Adrenal gland (tissue), 5 donors: ENCODE measurements at regions not wholly inside any gene's neighbourhood (a gene's known extent, or its start where the extent isn't known, plus 50 kb on each side); places are given as distances from the start of the nearest gene placed in this dataset.

Source experiments
- POLR2A ChIP-seq, 2 donors: fragments of 450-650 bp; IDR thresholded peaks; one replicate each; pipeline ENCODE4 v1.6.1; 2017; ENCODE audit warnings: antibody characterized with exemption in 2 of 2, mild to moderate bottlenecking in 2 of 2, moderate library complexity in 1 of 2
- TF ChIP-seq, protein P1 (sequence below), 6 experiments: fragments of 450-650 bp in 4 of 6; fragments of 200-600 bp in 2 of 6; sonication (generic) in 1 of 6; IDR thresholded peaks; 1 replicate in 5 of 6; 2 replicates in 1 of 6; pipeline versions ENCODE4 v1.5.1 to v1.8.0; 2016 to 2021; ENCODE audit warnings: antibody characterized with exemption in 6 of 6, mild to moderate bottlenecking in 2 of 6, moderate library complexity in 1 of 6
- donor health status: DM: no; HTN: no; CAD: no.

DNA sequence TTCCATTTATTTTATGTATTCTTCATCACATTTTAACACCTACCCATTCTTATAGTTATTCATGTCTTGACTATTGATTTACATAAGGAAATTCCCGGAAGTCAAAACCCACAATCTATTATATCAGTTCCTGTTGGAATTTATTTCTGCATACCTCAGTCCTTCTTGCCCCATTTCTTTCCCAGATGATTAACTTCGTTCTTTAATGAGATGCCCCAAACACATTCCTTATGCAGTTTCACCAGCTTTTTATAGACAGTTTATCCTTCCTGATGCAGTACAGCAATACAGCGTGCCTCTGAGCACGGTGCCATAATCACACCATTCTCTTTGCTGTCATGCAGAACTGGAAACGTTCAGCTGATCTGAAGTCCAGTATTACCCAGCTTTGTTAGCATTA is 175.8 kb upstream of the NANOGP8 start:
- TF ChIP-seq, protein P1, sequence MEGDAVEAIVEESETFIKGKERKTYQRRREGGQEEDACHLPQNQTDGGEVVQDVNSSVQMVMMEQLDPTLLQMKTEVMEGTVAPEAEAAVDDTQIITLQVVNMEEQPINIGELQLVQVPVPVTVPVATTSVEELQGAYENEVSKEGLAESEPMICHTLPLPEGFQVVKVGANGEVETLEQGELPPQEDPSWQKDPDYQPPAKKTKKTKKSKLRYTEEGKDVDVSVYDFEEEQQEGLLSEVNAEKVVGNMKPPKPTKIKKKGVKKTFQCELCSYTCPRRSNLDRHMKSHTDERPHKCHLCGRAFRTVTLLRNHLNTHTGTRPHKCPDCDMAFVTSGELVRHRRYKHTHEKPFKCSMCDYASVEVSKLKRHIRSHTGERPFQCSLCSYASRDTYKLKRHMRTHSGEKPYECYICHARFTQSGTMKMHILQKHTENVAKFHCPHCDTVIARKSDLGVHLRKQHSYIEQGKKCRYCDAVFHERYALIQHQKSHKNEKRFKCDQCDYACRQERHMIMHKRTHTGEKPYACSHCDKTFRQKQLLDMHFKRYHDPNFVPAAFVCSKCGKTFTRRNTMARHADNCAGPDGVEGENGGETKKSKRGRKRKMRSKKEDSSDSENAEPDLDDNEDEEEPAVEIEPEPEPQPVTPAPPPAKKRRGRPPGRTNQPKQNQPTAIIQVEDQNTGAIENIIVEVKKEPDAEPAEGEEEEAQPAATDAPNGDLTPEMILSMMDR (IDR thresholded peaks at IDR 0.05): no peak
- TF ChIP-seq POLR2A (IDR thresholded peaks at IDR 0.05): no peak
